ENCODE measurements at regions not wholly inside any gene's neighbourhood (a gene's known extent, or its start where the extent isn't known, plus 50 kb on each side); places are given as distances from the start of the nearest gene placed in this dataset.

- no peak overlapping the region for H3K4me3 ChIP-seq (ENCODE audit: low read depth, low read length)
- TF ChIP-seq CTCF (IDR thresholded peaks at IDR 0.05; ENCODE audit: insufficient read depth, low read length): no peak
- DNase-seq (ENCODE audit: low read depth): no peak
These were observed 151.9 kb upstream of the GLRA2 start for GRCh38 chrX:14377427-14377826.

- no peak overlapping the region for H3K4me3 ChIP-seq (ENCODE audit: low read depth, low read length)
- no peak for DNase-seq (ENCODE audit: low read depth)
- TF ChIP-seq CTCF (IDR thresholded peaks at IDR 0.05; ENCODE audit: insufficient read depth, low read length): no peak
These were observed 165.6 kb upstream of the GLRA2 start for GRCh38 chrX:14363728-14364127.

GRCh38 chrX:14362721-14363120 lies 166.6 kb upstream of the GLRA2 start:
- no peak overlapping the region for H3K4me3 ChIP-seq (ENCODE audit: low read depth, low read length)
- no peak for TF ChIP-seq CTCF (IDR thresholded peaks at IDR 0.05; ENCODE audit: insufficient read depth, low read length)
- peak; percentile 10 for DNase-seq (ENCODE audit: low read depth)

GRCh38 chrX:14361435-14361834 lies 167.9 kb upstream of the GLRA2 start:
- H3K4me3 ChIP-seq (ENCODE audit: low read depth, low read length): no peak overlapping the region
- TF ChIP-seq CTCF (IDR thresholded peaks at IDR 0.05; ENCODE audit: insufficient read depth, low read length): no peak
- DNase-seq (ENCODE audit: low read depth): no peak

- no peak for TF ChIP-seq CTCF (IDR thresholded peaks at IDR 0.05; ENCODE audit: insufficient read depth, low read length)
- no peak overlapping the region for H3K4me3 ChIP-seq (ENCODE audit: low read depth, low read length)
- no peak for DNase-seq (ENCODE audit: low read depth)
These were observed 169.6 kb upstream of the GLRA2 start for GRCh38 chrX:14359727-14360126.

- H3K4me3 ChIP-seq (ENCODE audit: low read depth, low read length): no peak overlapping the region
- TF ChIP-seq CTCF (IDR thresholded peaks at IDR 0.05; ENCODE audit: insufficient read depth, low read length): no peak
- no peak for DNase-seq (ENCODE audit: low read depth)
These were observed 170.0 kb upstream of the GLRA2 start for GRCh38 chrX:14359316-14359715.

GRCh38 chrX:14357314-14357713 lies 172.0 kb upstream of the GLRA2 start:
- DNase-seq (ENCODE audit: low read depth): no peak
- H3K4me3 ChIP-seq (ENCODE audit: low read depth, low read length): no peak overlapping the region

More at GRCh38 chrX:14357314-14357713, 172.0 kb upstream of the GLRA2 start:
- no peak for TF ChIP-seq CTCF (IDR thresholded peaks at IDR 0.05; ENCODE audit: insufficient read depth, low read length)
